ENCODE measurements at regions not wholly inside any gene's neighbourhood (a gene's known extent, or its start where the extent isn't known, plus 50 kb on each side); places are given as distances from the start of the nearest gene placed in this dataset.

- H2AFZ ChIP-seq (ENCODE audit: low read length): no peak overlapping the region
- H3K4ac ChIP-seq (ENCODE audit: low read length): no peak overlapping the region
- H2BK120ac ChIP-seq (ENCODE audit: low read depth, low read length): no peak overlapping the region
- no peak overlapping the region for H4K91ac ChIP-seq (ENCODE audit: low read depth, low read length, poor library complexity)
- H2BK15ac ChIP-seq (ENCODE audit: low read length): no peak overlapping the region
- H3K36me3 ChIP-seq (replicated peaks in 1 of 2; ENCODE audit: control insufficient read depth in 2 of 2, insufficient read depth in 2 of 2, low read length in 2 of 2): no peaks in the 10 kb centered on the region
- no peak overlapping the region for H3K4me3 ChIP-seq (ENCODE audit: low read length in 2 of 2)
- H3K79me1 ChIP-seq (ENCODE audit: low read depth, low read length): no peaks in the 10 kb centered on the region
- WGBS, 2 donors (ENCODE audit: extremely low coverage in 2 of 2, insufficient read length in 2 of 2, insufficient replicate concordance in 1 of 2): no CpG with 5 or more reads among the region's 3 CpGs
- no peak overlapping the region for H2BK12ac ChIP-seq (ENCODE audit: low read length)
- no peak overlapping the region for H3K4me2 ChIP-seq (ENCODE audit: insufficient read depth, low read length, poor library complexity, severe bottlenecking)
- no peaks in the 10 kb centered on the region for H3K9me3 ChIP-seq (replicated peaks in 1 of 2; ENCODE audit: control insufficient read depth in 2 of 2, insufficient read depth in 1 of 2, low read depth in 1 of 2, low read length in 2 of 2)
- no peaks in the 10 kb centered on the region for H3K27me3 ChIP-seq (ENCODE audit: control insufficient read depth in 3 of 3, insufficient read depth in 3 of 3, low read depth in 1 of 3, low read length in 3 of 3)
- no peaks in the 10 kb centered on the region for H3K4me1 ChIP-seq (ENCODE audit: control insufficient read depth in 2 of 2, insufficient read depth in 1 of 2, low read depth in 1 of 2, low read length in 2 of 2)
- no peak overlapping the region for H3K9ac ChIP-seq (ENCODE audit: low read depth, low read length, poor library complexity)
- H3K14ac ChIP-seq (ENCODE audit: low read length): no peak overlapping the region
- H4K8ac ChIP-seq (ENCODE audit: low read depth, low read length): no peak overlapping the region
- no peak overlapping the region for H3K23ac ChIP-seq (ENCODE audit: low read depth, low read length, poor library complexity)
- no peak overlapping the region for H3K27ac ChIP-seq (replicated peaks; ENCODE audit: low read length)
- H2AK5ac ChIP-seq (ENCODE audit: low read depth, low read length): no peak overlapping the region
- no peak for DNase-seq (ENCODE audit: low spot score)
- no peak overlapping the region for H2BK5ac ChIP-seq (ENCODE audit: low read length)
- H3K18ac ChIP-seq (ENCODE audit: low read length): no peak overlapping the region
Observed at GRCh38 chr7:81534446-81534845, 235.4 kb downstream of the HGF start.

DNA sequence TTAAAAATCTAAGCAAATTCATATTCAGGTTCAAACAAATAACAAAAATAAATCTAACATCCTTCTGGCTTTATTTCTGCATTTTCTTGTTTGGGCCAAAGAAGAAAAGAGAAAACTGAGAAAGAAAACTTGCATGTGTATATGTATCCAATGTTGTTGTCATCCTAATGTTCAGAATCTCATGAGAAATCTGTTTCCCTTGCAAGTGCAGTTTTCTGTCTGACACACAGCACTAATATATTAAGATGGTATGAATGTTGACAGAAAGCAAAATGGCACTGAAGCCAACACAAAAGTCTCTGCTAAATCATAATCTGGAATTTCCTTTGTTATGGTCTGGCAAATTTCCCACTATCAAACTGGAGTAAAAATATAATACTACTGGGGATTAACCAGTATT, 235.9 kb downstream of the HGF start:
- DNase-seq (ENCODE audit: low spot score): no peak
- H2AFZ ChIP-seq (ENCODE audit: low read length): no peak overlapping the region
- no peak overlapping the region for H4K91ac ChIP-seq (ENCODE audit: low read depth, low read length, poor library complexity)
- no peak overlapping the region for H3K23ac ChIP-seq (ENCODE audit: low read depth, low read length, poor library complexity)
- H3K18ac ChIP-seq (ENCODE audit: low read length): no peak overlapping the region
- H3K27me3 ChIP-seq (ENCODE audit: control insufficient read depth in 3 of 3, insufficient read depth in 3 of 3, low read depth in 1 of 3, low read length in 3 of 3): no peaks in the 10 kb centered on the region
- H4K8ac ChIP-seq (ENCODE audit: low read depth, low read length): no peak overlapping the region
- no peaks in the 10 kb centered on the region for H3K79me1 ChIP-seq (ENCODE audit: low read depth, low read length)
- no peaks in the 10 kb centered on the region for H3K4me1 ChIP-seq (ENCODE audit: control insufficient read depth in 2 of 2, insufficient read depth in 1 of 2, low read depth in 1 of 2, low read length in 2 of 2)
- no peak overlapping the region for H2BK5ac ChIP-seq (ENCODE audit: low read length)
- no peak overlapping the region for H3K4me2 ChIP-seq (ENCODE audit: insufficient read depth, low read length, poor library complexity, severe bottlenecking)
- no peak overlapping the region for H2BK15ac ChIP-seq (ENCODE audit: low read length)
- H3K27ac ChIP-seq (replicated peaks; ENCODE audit: low read length): no peak overlapping the region
- no peak overlapping the region for H3K14ac ChIP-seq (ENCODE audit: low read length)
- no peaks in the 10 kb centered on the region for H3K9me3 ChIP-seq (replicated peaks in 1 of 2; ENCODE audit: control insufficient read depth in 2 of 2, insufficient read depth in 1 of 2, low read depth in 1 of 2, low read length in 2 of 2)
- H2AK5ac ChIP-seq (ENCODE audit: low read depth, low read length): no peak overlapping the region
- no peak overlapping the region for H3K4me3 ChIP-seq (ENCODE audit: low read length in 2 of 2)
- H2BK120ac ChIP-seq (ENCODE audit: low read depth, low read length): no peak overlapping the region
- no peak overlapping the region for H3K9ac ChIP-seq (ENCODE audit: low read depth, low read length, poor library complexity)
- H2BK12ac ChIP-seq (ENCODE audit: low read length): no peak overlapping the region
- no peaks in the 10 kb centered on the region for H3K36me3 ChIP-seq (replicated peaks in 1 of 2; ENCODE audit: control insufficient read depth in 2 of 2, insufficient read depth in 2 of 2, low read length in 2 of 2)
- no peak overlapping the region for H3K4ac ChIP-seq (ENCODE audit: low read length)

DNA sequence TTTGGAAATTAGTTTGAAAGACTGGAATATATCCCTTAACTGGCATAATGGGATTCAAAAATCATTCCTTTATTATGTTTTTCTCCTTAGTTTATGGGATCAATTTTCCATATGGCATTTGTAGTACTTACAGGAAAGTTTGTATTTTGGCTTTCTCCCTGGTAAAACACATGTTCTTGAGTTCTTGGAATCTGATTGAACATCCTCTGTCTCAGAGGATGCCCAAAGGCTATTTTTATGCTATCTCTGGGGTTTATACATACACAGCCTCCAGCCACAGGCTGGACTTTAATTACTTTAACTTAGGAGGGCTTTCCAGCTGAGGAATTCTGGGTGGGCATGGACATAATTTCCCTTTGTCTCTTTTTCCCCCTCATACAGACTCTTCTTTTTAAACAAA, 236.4 kb downstream of the HGF start:
- Histone ChIP-seq H3K4ac (ENCODE audit: low read length) (no peak overlapping the region), H2BK15ac (ENCODE audit: low read length) (no peak overlapping the region), H2BK12ac (ENCODE audit: low read length) (no peak overlapping the region), H2AK5ac (ENCODE audit: low read depth, low read length) (no peak overlapping the region), H4K91ac (ENCODE audit: low read depth, low read length, poor library complexity) (no peak overlapping the region), H2BK120ac (ENCODE audit: low read depth, low read length) (no peak overlapping the region), H3K4me2 (ENCODE audit: insufficient read depth, low read length, poor library complexity, severe bottlenecking) (no peak overlapping the region), H3K18ac (ENCODE audit: low read length) (no peak overlapping the region), H3K79me1 (ENCODE audit: low read depth, low read length) (no peaks in the 10 kb centered on the region), H3K23ac (ENCODE audit: low read depth, low read length, poor library complexity) (no peak overlapping the region), H3K27me3 (ENCODE audit: control insufficient read depth in 3 of 3, insufficient read depth in 3 of 3, low read depth in 1 of 3, low read length in 3 of 3) (no peaks in the 10 kb centered on the region), H3K36me3 (replicated peaks in 1 of 2; ENCODE audit: control insufficient read depth in 2 of 2, insufficient read depth in 2 of 2, low read length in 2 of 2) (no peaks in the 10 kb centered on the region), H3K4me1 (ENCODE audit: control insufficient read depth in 2 of 2, insufficient read depth in 1 of 2, low read depth in 1 of 2, low read length in 2 of 2) (no peaks in the 10 kb centered on the region), H3K9ac (ENCODE audit: low read depth, low read length, poor library complexity) (no peak overlapping the region), H3K14ac (ENCODE audit: low read length) (no peak overlapping the region), H3K27ac (replicated peaks; ENCODE audit: low read length) (no peak overlapping the region), H3K4me3 (ENCODE audit: low read length in 2 of 2) (no peak overlapping the region), H3K9me3 (replicated peaks in 1 of 2; ENCODE audit: control insufficient read depth in 2 of 2, insufficient read depth in 1 of 2, low read depth in 1 of 2, low read length in 2 of 2) (no peaks in the 10 kb centered on the region), H2AFZ (ENCODE audit: low read length) (no peak overlapping the region), H2BK5ac (ENCODE audit: low read length) (no peak overlapping the region), H4K8ac (ENCODE audit: low read depth, low read length) (no peak overlapping the region)
- DNase-seq (ENCODE audit: low spot score): no peak

DNA sequence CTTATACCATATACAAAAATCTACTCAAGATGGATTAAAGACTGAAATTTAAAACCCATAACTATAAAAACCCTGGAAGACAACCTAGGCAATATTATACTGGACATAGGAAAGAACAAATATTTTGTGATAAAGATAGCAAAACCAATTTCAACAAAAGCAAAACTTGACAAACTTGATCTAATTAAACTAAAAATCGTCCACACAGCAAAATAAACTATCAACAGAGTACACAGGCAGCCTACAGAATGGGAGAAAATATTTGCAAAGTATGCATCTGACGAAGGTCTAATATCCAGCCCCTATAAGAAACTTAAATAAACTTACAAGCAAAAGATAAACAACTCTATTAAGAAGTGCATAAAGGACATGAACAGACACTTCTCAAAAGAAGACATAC, 240.1 kb downstream of the HGF start:
- no peak for DNase-seq (ENCODE audit: low spot score)
- Histone ChIP-seq H2BK15ac (ENCODE audit: low read length) (no peak overlapping the region), H3K18ac (ENCODE audit: low read length) (no peak overlapping the region), H3K27ac (replicated peaks; ENCODE audit: low read length) (no peak overlapping the region), H3K14ac (ENCODE audit: low read length) (no peak overlapping the region), H2AK5ac (ENCODE audit: low read depth, low read length) (no peak overlapping the region), H3K23ac (ENCODE audit: low read depth, low read length, poor library complexity) (no peak overlapping the region), H3K4ac (ENCODE audit: low read length) (no peak overlapping the region), H3K4me2 (ENCODE audit: insufficient read depth, low read length, poor library complexity, severe bottlenecking) (no peak overlapping the region), H2BK120ac (ENCODE audit: low read depth, low read length) (no peak overlapping the region), H3K36me3 (replicated peaks in 1 of 2; ENCODE audit: control insufficient read depth in 2 of 2, insufficient read depth in 2 of 2, low read length in 2 of 2) (no peaks in the 10 kb centered on the region), H2BK5ac (ENCODE audit: low read length) (no peak overlapping the region), H3K4me3 (ENCODE audit: low read length in 2 of 2) (no peak overlapping the region), H2BK12ac (ENCODE audit: low read length) (no peak overlapping the region), H3K9me3 (replicated peaks in 1 of 2; ENCODE audit: control insufficient read depth in 2 of 2, insufficient read depth in 1 of 2, low read depth in 1 of 2, low read length in 2 of 2) (no peaks in the 10 kb centered on the region), H4K8ac (ENCODE audit: low read depth, low read length) (no peak overlapping the region), H3K27me3 (ENCODE audit: control insufficient read depth in 3 of 3, insufficient read depth in 3 of 3, low read depth in 1 of 3, low read length in 3 of 3) (no peaks in the 10 kb centered on the region), H3K79me1 (ENCODE audit: low read depth, low read length) (no peaks in the 10 kb centered on the region), H4K91ac (ENCODE audit: low read depth, low read length, poor library complexity) (no peak overlapping the region), H3K9ac (ENCODE audit: low read depth, low read length, poor library complexity) (no peak overlapping the region), H3K4me1 (ENCODE audit: control insufficient read depth in 2 of 2, insufficient read depth in 1 of 2, low read depth in 1 of 2, low read length in 2 of 2) (no peaks in the 10 kb centered on the region), H2AFZ (ENCODE audit: low read length) (no peak overlapping the region)
- no CpG with 5 or more reads among the region's 2 CpGs for WGBS, 2 donors (ENCODE audit: extremely low coverage in 2 of 2, insufficient read length in 2 of 2, insufficient replicate concordance in 1 of 2)

Measured in neuronal stem cell (in vitro differentiated cells).